ENCODE measurements at regions not wholly inside any gene's neighbourhood (a gene's known extent, or its start where the extent isn't known, plus 50 kb on each side); places are given as distances from the start of the nearest gene placed in this dataset.

- peak overlapping the region; percentile 68 to 96 (median 81) for H3K4me3 ChIP-seq
- H3K27ac ChIP-seq = peak overlapping the region in 20 of 21 experiments; percentile 43 to 94 (median 88)
These were observed 52.6 kb upstream of the ULK4 start for GRCh38 chr3:42014458-42014920.

- Histone ChIP-seq H3K27ac (peak overlapping the region; percentile 43 to 94 (median 87)), H3K4me3 (peak overlapping the region; percentile 68 to 96 (median 81))
These were observed 52.0 kb upstream of the ULK4 start for GRCh38 chr3:42013691-42014457.

- H3K27ac ChIP-seq = peak overlapping the region; percentile 51 to 94 (median 87)
These were observed 51.2 kb upstream of the ULK4 start for GRCh38 chr3:42012935-42013690.

GRCh38 chr3:42012383-42012934 is 50.6 kb upstream of the ULK4 start:
- peak overlapping the region in 3 of 7 experiments; percentile 68 to 96 (median 88) for H3K4me3 ChIP-seq
- peak overlapping the region in 17 of 21 experiments; percentile 18 to 94 (median 87) for H3K27ac ChIP-seq

More at GRCh38 chr3:42012935-42013690, 51.2 kb upstream of the ULK4 start:
- H3K4me3 ChIP-seq = peak overlapping the region; percentile 68 to 96 (median 81)
